ELR (cell line): ENCODE measurements at regions not wholly inside any gene's neighbourhood (a gene's known extent, or its start where the extent isn't known, plus 50 kb on each side); places are given as distances from the start of the nearest gene placed in this dataset.

Experiments used
- DNase-seq: peaks from one replicate; pipeline ENCODE4 v3.0.0-alpha.2; 2015; ENCODE audit warnings: low read depth

DNA sequence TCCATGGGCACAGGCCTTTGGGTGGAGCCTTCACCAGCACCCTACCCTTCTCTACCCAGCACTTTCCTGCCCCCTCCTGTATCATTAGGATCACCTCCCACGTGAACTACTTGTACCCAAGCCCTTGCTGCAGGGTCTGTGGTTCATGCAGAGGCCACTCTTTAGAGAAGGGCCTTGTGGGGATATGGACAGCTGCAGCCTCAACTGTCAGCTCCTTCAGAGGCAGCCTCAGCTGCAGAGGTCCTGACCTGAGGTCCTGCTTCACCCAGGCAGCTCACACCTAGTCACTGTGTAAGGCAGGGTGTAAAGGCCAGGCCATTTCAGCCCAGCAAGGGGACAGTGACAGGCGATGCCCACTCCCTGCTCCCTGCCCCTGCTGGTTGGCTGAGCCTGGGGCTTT is 448.6 kb upstream of the PROK2 start:
- no peak for DNase-seq

DNA sequence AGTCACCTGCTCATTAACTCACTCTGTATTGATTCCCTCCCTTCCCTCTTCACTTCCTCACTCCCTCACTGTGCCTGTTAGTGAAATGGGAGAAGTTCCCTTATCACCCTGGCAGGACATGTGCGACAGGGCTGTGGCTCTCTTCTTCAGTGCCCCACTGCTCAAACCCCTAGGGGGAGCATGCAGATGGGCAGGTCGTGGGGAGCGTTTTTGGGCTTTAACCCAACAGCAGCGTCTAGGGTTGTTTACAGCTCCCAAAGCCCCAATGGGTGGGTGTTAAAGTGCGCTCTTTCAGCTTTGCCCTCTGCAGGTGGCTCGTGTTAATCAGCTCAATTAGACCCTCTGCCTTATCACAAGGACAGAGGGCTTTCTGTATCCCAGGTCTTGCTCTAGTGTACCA is 447.8 kb upstream of the PROK2 start:
- DNase-seq = no peak

DNA sequence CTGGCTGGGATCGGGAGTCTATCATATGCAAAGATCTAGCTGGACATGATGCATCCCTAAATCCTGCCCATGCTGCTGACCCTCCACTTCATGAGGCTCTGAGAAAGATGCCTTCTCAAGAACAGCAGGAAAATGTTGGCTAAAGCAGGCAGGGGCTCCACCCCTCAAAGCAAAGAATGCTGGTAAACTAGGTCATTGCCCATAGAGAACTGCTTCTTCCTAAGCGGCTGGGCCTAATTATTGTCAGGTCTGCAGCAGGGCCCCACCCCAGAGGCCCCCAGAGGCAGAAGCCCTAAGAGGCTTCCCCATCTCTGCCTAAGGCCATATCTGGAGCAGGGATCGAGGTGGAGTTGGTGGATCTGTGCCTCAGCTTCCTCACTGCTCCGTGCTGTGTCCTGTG is 447.4 kb upstream of the PROK2 start:
- no peak for DNase-seq

DNA sequence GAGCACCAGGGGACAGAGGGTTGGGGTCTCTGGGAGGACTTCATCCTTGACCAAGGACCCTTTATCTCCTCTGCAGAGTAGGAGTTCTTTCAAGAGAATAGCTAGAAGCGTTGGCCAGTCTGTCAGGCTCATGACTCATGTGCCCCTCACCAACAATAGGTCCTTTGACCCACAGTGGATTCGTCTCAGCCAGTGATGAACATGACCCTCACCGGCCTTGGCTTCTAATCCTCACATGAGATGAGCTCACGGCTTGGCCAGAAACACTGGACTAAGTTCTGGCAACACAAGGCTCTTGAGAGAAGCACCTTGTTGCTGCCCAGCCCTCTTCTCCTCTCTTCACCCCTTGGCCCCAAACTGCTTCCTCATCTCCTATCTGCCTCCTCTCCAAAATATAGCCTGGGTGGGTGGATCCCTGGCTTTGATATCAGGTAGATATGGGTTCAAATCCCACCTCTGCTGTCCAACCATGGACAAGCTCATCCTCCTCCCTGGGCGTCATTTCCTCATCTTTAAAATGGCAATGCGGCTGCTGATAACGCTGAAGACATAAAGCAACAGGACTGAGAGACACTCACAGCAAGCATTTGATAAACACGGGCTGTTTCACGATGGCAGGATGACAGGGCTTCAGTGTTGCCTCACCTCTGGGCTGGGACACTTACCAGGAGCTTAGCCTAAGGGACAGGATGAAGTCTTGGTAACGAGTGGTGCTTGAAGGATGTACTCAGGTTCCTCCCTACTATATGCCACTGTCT is 446.7 kb upstream of the PROK2 start:
- DNase-seq = no peak

DNA sequence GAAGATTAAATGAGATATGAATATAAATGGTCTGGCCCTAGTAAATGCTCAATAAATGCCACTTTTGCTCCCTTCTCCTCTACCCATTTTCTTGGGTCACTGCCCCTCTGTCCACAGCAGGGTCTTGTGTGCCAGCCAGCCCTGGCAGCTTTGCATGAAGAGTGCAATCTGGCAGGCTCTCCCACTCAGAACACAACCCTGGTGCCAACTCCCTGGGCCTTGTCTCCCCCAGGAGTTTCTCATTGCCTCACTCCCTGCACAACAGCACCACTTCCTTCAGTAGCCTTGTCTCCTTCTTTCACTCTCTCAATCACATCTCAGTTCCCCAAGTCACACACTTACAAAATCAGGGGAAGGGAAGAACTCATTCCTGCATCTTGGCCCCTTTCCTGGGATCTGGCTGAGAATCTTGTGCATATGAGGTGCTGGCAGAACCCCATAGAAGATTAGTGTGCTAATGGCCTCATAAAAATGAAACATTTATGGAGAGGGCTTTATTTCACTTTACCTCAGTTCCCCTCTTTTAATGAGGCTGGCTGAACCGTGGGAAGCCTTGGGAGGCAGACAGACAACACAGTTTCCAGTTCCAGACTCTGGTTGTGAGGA is 445.9 kb upstream of the PROK2 start:
- no peak for DNase-seq

DNA sequence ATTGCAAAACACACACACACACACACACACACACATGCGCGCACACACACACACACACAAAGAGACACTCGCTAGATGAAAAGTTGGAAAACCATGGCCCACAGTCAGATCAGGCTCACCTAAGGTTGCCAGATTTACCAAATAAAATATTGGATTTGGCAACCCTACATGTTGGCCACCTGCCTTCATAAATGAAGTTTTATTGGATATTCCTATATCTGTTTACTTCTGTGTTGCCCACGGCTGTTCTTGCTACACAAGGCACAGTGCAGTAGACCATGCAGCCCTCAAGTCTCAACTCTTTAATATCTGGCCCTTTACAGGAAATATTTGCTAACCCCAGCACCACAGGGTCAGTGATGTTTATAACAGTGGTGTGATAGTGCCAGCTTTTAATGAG is 445.0 kb upstream of the PROK2 start:
- no peak for DNase-seq

DNA sequence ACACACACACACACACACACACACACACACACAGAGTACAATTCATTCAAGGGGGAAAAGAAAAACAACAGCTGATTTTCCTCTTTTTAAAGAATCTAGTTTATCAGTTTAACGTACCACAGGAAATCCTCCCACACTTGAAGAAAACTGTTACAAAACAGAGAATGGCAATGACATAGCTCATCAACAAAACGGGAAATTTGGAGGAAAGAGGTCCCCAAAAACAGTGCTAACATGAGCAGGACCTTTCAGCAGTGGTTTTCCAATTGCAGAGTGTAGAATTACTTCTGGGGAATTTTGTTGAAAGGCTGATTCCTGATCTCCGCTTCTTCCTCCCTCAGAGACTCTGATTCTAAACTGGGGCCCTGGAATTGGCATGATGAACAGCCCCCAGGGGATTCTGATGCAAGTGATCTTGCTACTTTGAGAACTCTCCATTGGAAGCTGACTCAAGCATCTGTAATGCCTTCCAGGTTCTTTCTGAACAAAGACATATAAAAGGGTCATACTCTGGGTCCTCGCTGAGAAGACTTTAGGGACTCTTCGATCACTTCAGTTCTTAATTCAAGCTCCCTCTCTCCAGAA is 442.6 kb upstream of the PROK2 start:
- peak; percentile 15 for DNase-seq

DNA sequence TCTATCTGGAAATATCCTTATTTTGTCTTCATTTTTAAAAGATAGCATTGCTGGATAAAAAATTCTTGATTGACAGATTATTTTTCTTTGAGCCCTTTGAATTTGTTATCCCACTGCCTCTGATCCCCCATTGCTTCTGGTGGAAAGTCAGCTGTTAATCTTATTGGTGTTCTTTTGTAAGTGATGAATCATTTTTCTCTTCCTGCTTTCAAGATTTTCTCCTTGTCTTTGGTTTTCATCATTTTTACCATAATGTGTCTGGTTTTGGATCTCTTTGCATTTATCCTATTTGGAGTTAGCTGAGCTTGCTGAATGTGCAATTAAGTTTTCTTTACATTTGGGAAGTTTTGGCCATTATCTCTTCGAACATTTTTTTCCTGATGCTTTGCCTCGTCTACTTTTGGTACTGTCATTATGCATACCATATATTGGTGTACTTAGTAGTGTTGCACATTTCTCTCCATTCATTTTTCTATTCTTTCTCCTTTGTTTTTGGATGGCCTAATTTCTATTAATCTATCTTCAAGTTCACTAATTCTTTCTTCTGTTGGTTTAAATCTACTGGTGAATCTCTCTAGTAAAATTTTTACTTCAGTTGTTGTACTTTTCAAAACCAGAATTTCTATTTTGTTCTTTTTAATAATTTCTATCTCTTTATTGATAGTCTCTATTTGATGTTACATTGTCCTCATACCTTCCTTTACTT is 440.0 kb upstream of the PROK2 start:
- no peak for DNase-seq

DNA sequence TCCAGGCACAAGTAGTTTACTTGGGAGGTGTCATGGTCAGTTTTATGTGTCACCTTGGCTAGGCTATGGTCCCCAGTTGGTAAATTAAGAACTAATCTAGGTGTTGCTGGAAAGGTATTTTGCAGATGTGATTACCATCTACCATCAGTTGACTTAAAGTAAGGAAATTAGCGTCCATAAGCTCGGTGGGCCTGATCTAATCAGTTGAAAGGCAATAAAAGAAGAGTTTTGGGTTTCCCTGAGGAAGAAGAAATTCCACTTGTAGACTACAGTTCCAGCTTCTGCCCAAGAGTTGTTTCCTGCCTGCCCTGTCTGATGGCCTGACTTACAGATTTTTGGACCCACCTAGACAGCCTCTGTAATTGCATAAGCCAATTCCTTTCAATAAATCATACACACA is 438.7 kb upstream of the PROK2 start:
- no peak for DNase-seq

DNA sequence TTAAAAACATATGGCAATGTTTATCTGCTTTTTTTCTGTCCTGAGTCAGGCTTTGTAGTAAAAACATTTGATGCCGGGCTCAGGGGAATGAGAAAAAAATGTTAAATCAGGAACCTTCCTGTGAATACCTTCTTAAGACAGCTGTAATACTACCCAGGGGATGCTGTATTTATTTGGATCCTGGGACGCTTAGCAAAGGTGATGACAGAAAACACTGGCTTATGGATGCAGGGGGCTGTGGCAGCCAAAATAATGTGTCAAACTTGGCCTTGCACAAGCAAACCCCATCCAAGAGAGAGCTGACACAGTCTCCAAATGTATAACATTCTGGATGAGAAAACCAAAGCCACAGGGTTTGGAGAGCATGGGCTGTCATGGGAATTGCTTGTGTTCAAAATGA is 438.2 kb upstream of the PROK2 start:
- no peak for DNase-seq

DNA sequence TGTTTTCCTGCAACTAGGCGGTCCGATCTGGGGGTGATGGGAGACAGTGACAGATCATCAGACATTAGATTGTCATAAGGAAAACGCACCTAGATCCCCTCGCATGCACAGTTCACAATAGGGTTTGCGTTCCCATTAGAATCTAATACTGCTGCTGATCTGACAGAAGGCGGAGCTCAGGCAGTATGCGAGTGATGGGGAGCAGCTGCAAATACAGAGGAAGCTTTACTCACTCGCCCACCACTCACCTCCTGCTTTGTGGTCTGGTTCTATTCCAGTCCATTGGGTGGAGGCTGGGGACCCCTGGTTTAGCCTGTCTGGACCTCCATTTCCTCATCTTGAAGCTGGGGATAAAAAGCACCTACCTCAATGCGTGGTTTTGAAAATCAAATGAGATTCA is 437.5 kb upstream of the PROK2 start:
- no peak for DNase-seq

DNA sequence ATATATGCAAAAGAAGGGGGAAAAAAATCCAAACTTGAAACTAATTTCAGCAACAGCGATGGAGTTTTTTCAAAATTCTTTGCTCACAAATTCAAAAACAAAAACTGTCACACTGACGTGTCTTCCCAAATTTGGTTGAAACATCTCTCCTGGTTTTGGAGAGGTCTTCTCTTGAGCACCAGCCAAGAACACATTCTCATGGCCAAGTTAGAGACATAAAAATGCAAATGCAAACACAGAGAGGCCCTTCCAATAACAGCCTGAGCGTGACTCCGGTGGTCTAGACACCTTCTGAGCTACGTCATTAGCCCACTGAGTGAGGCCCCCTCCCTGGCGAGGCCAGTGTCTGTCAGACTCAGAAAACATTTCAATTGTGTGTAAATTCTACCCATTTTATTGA is 436.0 kb upstream of the PROK2 start:
- DNase-seq = no peak

DNA sequence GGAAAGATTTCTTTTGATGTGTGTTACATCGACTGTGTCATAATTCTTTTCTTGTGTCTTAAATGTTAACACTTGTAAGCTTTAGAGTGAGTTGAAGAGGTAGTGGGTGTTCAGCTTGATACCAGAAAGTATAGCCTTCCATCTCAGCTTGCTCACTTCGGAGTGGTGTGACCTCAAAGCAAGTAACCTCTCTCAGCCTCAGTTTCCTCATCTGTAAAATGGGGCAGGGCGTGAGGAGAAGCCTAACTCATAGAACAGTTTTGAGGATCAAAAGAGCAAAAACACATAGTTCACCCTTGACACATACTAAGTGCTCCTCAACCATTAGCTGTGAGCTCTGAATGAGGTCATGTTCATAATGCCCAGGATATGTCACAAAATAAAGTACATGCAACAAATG is 434.8 kb upstream of the PROK2 start:
- DNase-seq = no peak

DNA sequence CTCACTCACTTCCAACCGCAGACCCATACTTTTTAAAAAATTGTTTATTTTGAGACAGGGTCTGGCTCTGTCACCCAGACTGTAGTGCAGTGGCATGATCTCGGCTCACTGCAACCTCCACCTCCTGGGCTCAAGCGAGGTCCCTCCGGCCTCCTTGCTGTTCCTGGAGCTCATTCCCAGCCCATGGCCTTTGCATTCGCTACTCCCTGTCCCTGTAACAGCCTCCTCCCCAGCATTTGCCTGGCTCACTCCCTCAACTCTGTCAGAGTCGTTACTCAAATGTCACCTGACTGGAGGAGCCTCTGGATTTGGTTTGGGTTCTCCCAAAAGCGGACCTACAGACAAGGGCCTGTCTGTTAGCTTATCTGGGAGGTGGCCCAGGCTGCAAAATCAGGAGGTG is 432.6 kb upstream of the PROK2 start:
- no peak for DNase-seq

DNA sequence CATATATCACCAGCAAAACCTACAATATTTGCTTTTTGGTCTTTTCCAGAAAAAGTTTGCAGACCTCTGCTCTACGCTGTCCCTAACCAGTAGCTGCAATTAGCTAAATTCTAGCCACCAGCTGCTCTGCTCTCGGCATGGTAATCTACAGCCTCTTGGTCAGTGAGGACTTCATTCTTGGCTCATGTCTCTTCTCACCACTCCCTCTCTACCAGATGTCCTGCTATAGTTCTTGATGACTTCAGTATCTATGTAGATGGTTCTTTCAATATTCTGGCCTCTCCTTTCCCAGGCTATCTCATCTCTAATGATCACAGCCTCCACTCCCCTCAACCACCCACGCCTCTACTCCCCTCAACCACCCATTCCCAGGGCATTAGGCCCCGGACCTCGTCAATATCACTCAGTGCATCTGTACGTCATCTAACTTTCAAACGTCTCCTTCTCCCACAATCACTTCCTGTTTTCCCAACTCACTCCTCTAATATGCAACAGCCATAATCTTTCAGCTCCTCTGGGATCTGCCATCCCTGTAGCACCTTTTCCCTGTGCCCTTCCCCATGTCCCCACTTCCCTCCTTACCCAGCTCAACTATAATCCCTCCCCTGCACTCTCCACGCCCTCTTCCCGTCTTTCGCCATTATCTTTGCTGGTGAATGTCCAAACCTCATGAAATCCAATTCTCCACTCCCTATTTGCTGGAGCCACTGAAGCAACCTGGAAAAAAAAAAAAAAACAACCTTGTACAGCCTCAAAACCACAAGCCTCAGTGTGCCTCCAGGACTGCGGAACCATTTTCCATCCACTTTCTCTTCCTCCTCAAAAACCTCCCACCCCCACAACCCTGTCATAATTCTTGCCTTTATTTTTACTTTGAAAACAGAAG is 429.4 kb upstream of the PROK2 start:
- DNase-seq = no peak

DNA sequence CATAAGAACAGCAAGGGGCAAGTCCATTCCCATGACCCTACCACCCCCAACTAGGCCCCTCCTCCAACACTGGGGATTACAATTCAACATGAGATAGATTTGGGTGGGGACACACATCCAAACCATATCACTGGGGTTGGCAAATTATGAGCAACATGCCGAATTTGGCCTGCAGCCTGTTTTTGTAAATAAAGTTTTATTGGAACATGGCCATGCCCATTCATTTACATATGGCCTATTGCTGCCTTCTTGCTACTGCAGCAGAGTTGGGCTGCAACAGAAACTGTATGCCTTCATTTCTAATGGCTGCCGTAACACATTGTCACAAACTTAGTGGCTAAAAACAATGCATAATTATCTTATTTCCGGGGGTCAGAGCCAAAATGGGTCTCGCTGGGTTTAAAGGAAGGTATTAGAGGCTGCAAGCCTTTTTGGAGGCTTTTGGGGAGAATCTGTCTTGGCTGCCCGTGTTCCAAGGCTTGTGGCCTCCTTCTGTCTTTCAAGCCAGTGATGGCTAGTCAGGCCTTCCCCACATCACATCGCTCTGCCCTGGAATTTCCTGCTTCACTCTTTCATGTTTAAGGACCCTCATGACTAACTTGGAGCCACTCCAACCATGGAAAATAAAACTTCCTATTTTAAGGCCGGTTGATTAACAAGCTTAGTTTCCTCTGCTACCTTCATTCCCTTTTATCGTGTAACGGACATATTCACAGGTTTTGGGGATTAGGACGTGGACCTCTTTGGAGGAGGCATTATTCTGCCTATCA is 428.5 kb upstream of the PROK2 start:
- DNase-seq = no peak

DNA sequence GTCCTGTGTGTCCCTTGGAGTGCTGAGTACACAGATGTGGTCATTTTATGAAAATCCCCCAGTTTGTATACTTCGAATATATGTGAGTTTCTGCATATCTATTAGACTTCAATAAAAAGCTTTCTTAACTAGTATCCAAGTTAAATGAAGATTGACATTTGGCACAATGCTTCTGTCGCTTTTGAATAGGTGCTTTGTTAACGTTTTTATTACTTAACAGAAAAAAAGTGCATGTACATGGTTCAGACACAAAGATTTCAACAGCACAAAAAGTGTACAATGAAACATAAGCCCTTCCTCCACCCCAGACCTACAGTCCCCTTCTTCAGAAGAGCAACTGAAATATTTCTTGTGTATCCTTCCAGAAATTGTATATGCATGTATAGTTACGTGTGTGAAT is 427.4 kb upstream of the PROK2 start:
- DNase-seq = no peak

DNA sequence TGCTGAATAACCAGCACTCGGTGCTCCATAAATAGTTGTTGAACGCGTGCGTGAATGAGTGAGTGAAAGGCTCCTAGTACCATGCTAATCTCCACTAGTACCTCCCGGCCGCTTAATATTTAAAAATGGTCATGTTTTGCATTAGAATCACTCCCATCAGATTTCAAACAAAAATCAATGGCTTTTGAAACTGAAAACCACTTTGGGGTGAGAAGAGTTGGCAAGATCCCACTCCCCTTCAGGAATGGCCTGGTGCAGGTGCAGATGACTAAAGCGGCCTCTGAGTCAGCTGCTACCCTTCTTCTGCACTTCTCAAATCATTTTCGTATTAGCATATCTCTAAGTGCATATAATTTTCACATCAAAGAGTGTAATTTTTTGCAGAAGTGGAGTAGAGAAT is 425.3 kb upstream of the PROK2 start:
- no peak for DNase-seq

DNA sequence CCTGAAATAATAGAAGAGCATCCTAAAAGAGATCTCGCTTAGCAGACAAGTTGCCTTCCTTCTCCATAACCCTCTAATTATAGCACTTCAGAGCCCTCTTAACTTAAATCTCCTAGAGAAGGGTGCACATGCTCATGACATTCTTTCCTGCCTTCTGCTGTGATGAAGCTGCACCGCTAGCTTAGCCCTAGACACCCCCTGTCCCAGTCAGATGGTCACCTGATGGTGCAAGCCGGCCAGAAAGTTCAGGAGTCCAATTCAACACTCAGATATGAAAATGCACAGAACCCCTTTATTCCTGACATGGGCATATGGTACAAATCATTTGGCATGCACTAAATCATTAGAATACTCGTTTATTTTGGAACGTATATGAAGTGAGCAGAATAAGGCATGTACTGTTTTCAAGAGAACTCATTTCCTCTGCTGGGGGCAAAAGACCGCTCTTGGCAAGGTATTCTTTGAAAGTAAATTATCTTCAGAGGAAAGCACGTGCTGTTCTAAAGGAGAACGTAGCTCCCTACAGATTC is 420.4 kb upstream of the PROK2 start:
- DNase-seq = no peak

DNA sequence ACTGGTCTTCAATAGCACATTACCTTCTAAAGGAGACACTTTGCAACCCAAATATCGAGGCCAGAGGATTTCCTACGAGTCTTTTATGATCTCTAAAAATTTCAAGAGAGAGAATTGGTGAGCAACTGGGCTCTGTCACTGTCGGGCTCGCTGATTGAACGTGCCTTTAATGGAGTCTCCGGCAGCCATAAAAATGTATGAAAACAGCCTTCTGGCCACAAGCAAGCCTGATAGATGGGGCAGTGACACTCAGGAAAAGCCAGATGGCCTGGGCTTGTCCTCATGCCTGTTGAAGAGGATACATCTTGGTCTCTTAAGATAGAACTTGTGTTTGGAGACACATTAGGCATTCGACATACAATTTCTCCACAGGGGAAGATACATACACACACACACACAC is 419.5 kb upstream of the PROK2 start:
- no peak for DNase-seq
